KOPT-K1 (cell line): ENCODE measurements at regions not wholly inside any gene's neighbourhood (a gene's known extent, or its start where the extent isn't known, plus 50 kb on each side); places are given as distances from the start of the nearest gene placed in this dataset.

Source experiments
- H3K27ac ChIP-seq: fragments of 200-600 bp; sonication (generic); 2 replicates; pipeline ENCODE4 v1.5.1; 2016; ENCODE audit warnings: antibody characterized with exemption, mild to moderate bottlenecking, low read depth, low read length; ENCODE audit not compliant: poor library complexity, severe bottlenecking
- H3K36me3 ChIP-seq: fragments of 200-600 bp; sonication (generic); 2 replicates; pipeline ENCODE4 v1.5.1; 2017; ENCODE audit warnings: antibody characterized with exemption, mild to moderate bottlenecking, low read length, moderate library complexity; ENCODE audit not compliant: insufficient read depth
- H3K9me3 ChIP-seq: fragments of 200-600 bp; sonication (generic); 2 replicates; pipeline ENCODE4 v1.5.1; 2017; ENCODE audit warnings: antibody characterized with exemption, low read length, mild to moderate bottlenecking; ENCODE audit not compliant: insufficient read depth, poor library complexity, severe bottlenecking

DNA sequence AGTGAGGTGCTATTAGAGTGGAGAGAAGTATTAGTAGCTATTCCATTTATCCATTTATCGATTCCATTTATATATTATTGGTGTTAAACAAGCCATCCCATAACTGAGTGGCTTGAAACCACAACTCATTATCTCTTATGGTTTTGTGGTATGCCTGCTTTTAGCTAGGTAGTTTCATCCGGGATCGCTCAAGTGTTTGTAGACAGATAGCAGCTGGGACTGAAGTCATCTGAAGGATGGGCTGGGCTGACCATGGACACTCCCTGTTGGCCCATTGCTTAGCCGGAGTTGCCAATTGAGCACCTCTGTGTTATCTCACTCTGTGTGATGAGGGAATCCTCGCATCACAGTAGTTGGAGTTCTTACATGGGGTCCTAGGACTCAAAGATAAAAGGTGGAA lies 622.5 kb downstream of the PLA2G4A start:
- Histone ChIP-seq H3K27ac (no peak overlapping the region), H3K9me3 (no peaks in the 10 kb centered on the region), H3K36me3 (no peaks in the 10 kb centered on the region)

DNA sequence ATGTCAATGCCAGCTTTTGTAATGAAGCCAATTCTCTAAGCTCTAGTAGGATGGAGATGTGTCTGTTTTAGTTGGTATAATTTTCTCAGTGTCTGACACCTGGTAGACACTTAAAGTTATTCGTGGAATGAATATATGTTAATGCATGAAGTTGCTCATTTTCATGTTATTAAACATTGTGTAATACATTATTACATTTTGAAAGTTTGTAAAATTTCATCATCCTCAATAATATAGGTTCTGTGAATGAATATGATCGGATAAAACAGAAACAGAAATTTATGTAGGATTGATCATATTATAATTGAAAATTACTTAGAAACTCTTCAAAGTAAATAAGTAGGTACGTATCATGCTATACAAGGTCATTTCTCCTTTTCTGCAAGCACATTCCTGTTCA lies 625.3 kb downstream of the PLA2G4A start:
- H3K36me3 ChIP-seq: no peaks in the 10 kb centered on the region
- H3K27ac ChIP-seq: no peak overlapping the region
- H3K9me3 ChIP-seq: no peaks in the 10 kb centered on the region

DNA sequence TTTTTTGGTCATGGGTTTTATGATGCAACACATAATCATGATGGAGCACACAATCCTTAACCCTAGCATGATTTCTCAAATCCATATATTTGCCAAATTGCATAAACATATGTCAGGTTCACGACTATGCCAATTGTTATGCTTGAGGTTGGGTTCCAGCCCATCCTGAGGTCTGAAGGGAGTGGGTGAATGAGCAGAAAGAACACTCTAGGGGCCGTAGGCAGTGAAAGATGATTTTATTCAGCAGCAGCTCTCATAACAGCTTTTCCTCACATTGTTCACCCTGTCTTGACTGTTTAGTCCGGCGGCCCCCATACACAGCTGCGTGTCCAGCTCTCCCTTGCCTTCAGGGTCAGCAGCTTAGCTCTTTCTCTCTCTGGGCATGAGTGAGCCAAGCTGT lies 627.7 kb downstream of the PLA2G4A start:
- H3K9me3 ChIP-seq: no peaks in the 10 kb centered on the region
- no peaks in the 10 kb centered on the region for H3K36me3 ChIP-seq
- no peak overlapping the region for H3K27ac ChIP-seq

DNA sequence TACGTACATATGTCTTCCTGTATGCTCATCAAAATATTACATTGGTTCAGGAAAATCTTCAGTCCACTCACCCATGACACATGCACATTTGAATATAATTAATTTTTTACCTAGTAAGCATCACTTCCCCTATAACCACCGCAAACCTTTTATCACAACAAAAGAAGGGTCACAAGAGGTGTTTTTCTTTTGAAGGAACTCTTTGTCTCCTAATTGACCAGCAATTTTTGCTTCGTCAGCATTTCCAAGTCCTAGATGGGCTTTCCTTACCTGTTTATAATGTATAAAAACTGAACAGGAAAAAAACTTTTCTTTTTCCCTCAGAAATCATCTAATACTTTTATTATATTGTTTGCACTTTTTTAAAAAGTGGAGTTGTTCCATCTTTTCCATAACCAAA lies 631.3 kb downstream of the PLA2G4A start:
- peaks cover 9% of the 10 kb centered on the region for H3K9me3 ChIP-seq
- H3K27ac ChIP-seq: no peak overlapping the region
- no peaks in the 10 kb centered on the region for H3K36me3 ChIP-seq

DNA sequence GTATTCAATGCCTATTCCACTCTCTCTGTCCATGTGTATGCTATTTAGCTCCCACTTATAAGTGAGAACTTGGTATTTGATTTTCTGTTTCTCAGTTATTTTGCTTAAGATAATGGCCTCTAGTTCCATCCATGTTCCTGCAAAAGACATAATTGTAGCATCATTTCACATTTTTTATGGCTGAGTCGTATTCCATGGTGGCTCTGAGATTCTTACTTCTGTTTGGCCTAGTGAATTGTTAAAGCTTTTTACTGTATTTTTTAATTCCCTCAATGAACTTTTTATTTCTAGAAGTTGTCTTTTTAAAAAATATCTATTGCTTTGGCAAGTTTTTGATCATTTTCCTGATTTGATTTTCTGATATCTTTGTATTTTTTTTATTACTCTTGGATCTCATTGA lies 635.6 kb downstream of the PLA2G4A start:
- Histone ChIP-seq H3K9me3 (peaks cover 11% of the 10 kb centered on the region), H3K36me3 (no peaks in the 10 kb centered on the region), H3K27ac (no peak overlapping the region)

DNA sequence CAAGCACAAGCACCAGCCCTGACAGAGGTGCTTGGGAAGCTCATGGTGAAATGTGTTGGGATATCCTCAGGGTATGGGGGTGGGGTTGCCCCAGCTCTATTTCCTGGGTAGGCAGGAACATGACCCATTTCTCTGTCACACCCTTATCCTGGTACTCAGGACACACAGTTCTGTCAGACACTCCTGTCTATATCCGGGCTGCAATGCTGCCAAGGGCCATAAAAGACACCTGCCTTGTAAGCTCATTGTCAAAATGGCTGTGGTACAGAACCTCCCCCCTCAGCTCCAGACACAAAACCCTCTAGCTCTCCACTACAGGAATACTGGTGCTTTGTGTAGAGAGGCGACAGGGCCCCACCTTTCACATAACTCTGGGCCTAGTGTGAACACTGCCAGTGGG lies 636.7 kb downstream of the PLA2G4A start:
- peaks cover 11% of the 10 kb centered on the region for H3K9me3 ChIP-seq
- H3K36me3 ChIP-seq: no peaks in the 10 kb centered on the region
- H3K27ac ChIP-seq: no peak overlapping the region

DNA sequence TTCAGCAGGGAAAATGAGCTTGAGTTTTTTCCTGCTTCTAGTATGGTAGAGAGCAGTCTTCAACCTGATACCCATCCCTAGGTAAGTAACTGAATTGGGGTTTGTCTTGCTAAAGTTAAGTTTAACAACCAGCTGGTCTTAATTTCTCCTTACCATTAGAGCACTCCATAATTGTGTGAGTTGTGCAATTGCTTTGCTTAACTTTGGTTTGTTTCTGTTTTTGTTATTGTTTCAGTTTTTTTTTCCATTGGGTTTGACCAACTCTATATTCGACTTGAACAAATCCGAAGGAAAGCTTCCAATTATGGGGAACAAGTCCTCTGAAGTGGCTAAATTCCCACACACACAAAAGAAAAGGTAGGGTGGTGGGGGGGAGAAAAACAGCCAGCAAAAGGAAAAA lies 641.1 kb downstream of the PLA2G4A start:
- H3K36me3 ChIP-seq: no peaks in the 10 kb centered on the region
- no peak overlapping the region for H3K27ac ChIP-seq
- H3K9me3 ChIP-seq: peaks cover 4% of the 10 kb centered on the region

DNA sequence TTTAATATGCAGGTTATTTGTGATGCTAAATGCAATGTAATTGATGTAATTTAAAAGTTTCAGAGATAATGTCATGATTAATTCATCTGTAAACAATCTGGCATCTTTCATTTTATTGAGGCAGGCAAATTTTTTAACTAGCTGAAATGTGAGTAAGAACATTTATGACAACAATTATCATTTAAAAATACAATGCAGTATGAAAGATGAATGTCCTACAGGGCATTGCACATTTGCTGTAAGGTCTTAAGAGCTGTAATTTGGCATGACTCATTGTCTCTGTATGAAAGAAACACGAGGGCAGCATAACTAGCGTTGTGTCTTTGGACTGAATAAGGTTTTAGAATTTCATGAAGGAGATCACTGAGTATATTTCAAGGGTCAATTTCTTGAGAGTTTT lies 642.8 kb downstream of the PLA2G4A start:
- Histone ChIP-seq H3K27ac (no peak overlapping the region), H3K9me3 (no peaks in the 10 kb centered on the region), H3K36me3 (no peaks in the 10 kb centered on the region)

DNA sequence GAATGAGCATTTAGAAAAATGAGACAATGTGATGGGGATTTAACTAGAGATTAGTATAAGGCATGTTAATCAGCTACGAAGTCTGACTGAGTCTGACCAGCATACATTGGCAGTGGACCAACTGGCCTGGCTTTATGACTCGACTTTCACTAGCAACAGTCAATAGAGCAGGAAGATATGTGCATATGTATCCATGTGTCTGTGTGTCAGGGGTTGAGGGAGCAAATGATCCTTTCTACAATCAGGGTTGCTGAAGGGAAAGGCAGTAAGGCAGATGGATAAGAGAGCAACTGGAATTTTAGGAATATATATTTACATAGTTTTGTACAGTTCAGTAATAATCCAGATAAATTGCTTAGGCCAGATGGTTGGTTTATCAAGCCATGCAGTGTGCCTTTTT lies 645.6 kb downstream of the PLA2G4A start:
- H3K27ac ChIP-seq: no peak overlapping the region
- no peaks in the 10 kb centered on the region for H3K36me3 ChIP-seq
- H3K9me3 ChIP-seq: no peaks in the 10 kb centered on the region

DNA sequence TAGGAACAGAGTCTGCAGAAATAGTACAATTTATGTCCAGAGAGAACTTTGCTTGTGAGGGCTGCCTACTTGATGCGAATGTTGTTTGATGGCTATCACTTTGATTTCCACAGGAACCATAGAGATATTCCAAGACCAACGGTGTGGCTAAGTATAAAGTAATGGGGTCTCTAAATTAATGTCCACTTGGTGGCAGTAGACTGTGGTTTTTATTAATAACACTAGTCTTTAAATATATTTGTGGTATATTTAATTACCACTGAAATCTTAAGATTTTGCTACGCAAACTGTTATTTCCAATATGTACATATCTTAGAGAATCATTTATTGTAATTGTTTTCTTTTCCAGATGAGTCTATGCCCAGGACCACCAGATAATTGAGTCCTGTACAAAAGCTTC lies 647.9 kb downstream of the PLA2G4A start:
- Histone ChIP-seq H3K27ac (no peak overlapping the region), H3K36me3 (no peaks in the 10 kb centered on the region), H3K9me3 (no peaks in the 10 kb centered on the region)

DNA sequence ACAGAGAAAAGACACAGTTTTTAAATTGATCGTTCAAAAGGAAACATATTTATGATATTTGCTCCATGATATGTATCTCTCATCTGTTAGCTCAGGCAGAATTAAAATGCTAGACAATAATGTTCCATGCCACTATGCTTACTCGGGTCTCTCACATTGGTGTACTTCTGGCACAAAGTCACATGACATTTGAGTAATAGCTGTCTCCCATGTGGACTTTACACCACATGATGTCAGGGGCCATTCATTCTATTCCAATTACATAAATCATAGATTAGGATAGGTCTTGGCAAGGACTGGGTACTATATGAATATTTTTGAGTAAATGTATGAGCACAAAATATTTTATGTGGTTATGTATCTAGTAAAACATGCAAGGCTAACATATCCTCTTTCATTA lies 648.4 kb downstream of the PLA2G4A start:
- H3K9me3 ChIP-seq: no peaks in the 10 kb centered on the region
- no peak overlapping the region for H3K27ac ChIP-seq
- H3K36me3 ChIP-seq: no peaks in the 10 kb centered on the region

DNA sequence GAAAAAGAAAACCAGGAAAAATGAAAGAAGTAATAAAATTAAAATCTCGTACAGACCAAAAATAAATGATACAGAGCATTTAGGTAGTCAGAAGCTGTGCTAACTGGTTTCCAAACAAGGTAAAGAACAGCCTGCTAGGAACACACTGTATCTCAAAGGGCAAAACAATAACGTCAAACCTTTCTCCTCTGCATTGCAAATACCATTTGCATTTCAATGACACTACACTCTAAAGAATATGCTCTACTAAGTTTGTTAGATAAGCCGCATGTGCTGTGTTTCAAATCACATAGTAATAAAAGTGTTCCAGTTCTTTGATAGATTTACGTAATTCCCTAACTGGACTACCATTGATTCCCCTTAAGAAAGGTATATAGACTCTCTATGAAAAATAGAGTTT lies 648.8 kb downstream of the PLA2G4A start:
- Histone ChIP-seq H3K36me3 (no peaks in the 10 kb centered on the region), H3K27ac (no peak overlapping the region), H3K9me3 (no peaks in the 10 kb centered on the region)

DNA sequence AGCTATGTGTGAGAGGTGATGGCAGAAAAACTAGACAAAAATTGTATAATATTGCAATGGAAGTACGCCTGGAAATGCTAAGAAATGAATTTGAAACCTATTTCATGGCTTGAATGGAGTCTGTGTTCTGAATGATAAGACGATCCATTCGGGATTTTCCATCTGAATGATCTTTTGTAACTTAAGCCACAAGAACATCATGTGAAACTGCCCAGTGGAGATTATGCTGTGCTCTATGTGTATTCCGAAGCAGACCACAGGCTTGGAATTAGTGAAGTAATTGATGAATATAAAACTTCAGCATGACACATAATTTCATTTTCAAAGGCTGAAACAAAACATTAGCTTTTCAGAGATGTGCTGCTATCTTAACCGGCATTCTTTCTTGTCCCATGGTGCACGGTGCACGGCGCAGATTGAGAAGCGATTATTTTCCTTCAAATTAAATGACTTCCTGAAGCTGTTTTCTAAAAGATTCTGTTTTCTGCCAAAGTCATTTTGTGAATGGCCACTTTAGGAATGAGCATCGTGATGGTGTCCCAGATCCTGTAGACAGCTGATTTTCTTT lies 652.9 kb downstream of the PLA2G4A start:
- Histone ChIP-seq H3K27ac (no peak overlapping the region), H3K36me3 (no peaks in the 10 kb centered on the region), H3K9me3 (no peaks in the 10 kb centered on the region)

DNA sequence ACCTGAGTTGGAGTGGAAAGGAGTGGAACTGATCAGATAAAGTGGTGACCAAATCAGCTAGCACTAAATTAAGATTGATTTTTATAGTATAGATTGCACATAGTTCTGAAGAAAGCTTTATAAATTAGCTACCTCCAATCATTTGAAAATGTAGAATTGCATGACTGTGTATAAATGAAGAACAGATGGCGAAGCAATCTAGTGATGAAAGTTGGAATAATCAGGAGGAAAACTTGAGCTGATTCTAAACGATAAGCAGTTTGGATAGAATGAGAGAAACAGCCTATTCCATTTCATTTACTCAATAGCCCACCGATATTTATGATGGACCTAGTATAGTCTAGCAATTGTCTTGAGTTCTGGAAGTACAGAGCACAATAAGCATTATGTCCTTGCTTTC lies 661.5 kb downstream of the PLA2G4A start:
- H3K9me3 ChIP-seq: no peaks in the 10 kb centered on the region
- H3K36me3 ChIP-seq: no peaks in the 10 kb centered on the region
- no peak overlapping the region for H3K27ac ChIP-seq

DNA sequence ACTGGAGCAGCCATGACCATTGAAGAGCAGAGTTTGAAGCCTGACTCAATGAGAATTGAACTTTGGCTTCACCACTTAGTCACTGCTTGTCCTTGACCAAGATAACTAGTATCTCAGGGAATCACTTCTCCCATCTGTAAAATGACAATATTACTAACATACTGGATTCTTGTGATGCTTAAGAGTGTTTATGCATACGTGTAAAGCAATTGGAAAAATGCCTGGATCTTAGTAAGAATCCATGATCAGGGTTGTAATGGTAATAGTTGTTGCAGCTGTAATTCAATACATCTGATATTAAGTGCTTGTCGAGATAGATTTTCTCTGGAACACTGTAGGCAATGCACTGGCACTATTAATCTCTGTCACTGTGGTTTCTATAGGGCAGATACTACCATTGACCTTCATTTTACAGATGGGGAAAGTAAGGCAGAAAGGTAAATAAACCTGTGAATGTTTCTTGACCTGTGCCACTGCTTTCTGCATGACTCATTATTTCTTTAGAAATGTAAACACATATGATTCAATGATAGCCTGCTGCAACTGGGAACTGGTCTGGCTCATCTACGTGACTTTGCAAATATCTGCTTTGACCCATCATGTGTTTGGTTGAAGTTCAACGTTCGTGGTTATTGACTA lies 662.5 kb downstream of the PLA2G4A start:
- no peaks in the 10 kb centered on the region for H3K9me3 ChIP-seq
- H3K27ac ChIP-seq: no peak overlapping the region
- H3K36me3 ChIP-seq: no peaks in the 10 kb centered on the region

DNA sequence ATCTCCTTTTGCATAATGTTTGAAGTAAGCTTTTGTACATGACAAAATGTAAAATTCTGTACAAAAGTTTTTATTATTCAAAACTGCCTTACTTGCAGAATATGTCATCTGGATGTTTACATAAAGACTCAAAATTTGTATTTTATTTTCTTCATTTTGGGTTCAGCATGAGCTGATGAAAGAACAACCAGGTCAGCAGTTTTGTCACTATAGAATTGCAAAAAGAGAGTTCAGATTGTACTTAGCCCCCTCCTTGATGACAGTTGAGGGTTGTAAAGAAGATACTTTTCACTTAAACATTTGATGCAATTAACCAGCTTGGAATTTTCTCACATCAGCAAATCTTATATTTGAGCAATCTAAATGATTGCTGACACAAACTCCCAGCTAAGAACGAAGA lies 669.3 kb downstream of the PLA2G4A start:
- Histone ChIP-seq H3K9me3 (no peaks in the 10 kb centered on the region), H3K36me3 (no peaks in the 10 kb centered on the region), H3K27ac (no peak overlapping the region)
